ENCODE measurements at regions not wholly inside any gene's neighbourhood (a gene's known extent, or its start where the extent isn't known, plus 50 kb on each side); places are given as distances from the start of the nearest gene placed in this dataset.
"Not testable (repeated sequence)": the region's sequence is repeated elsewhere in the genome, so short reads cannot be mapped to it uniquely, and the experiment has no call there.

DNA sequence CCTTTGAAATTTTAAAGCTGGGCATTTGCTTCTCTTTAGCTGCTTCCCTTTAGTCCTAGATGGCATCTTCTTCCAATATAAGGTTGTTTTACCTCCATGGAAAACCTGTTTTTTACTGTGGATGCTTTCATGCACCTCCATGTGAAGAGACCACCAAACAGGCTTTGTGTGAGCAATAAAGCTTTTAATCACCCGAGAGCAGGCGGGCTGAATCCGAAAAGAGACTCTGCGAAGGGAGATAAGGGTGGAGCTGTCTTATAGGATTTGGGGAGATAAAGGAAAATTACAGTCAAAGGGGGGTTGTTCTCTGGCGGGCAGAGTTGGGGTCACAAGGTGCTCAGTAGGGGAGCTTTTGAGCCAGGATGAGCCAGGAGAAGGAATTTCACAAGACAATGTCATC, 1049.8 kb downstream of the PLOD2 start:
- not testable (repeated sequence) for H2BK5ac ChIP-seq (ENCODE audit: low read depth, low read length, poor library complexity); H3K18ac ChIP-seq (ENCODE audit: low read length); H4K8ac ChIP-seq (ENCODE audit: low read depth, low read length); H4K12ac ChIP-seq (ENCODE audit: low read depth, low read length); H3K9me3 ChIP-seq (ENCODE audit: insufficient read depth, low read depth, low read length); H3K4ac ChIP-seq (ENCODE audit: low read depth, low read length); H4K91ac ChIP-seq (ENCODE audit: low read depth, low read length); H2BK120ac ChIP-seq (ENCODE audit: insufficient read depth, low read length, poor library complexity); H2AFZ ChIP-seq (ENCODE audit: insufficient read depth, low read length, poor library complexity); DNase-seq; H3K27ac ChIP-seq (ENCODE audit: low read depth, low read length); H3K79me1 ChIP-seq (ENCODE audit: low read length); H3K27me3 ChIP-seq (ENCODE audit: insufficient read depth, low read length); H3K4me2 ChIP-seq (ENCODE audit: low read length); H3K4me3 ChIP-seq (ENCODE audit: low read depth, low read length); H3K79me2 ChIP-seq (ENCODE audit: control insufficient read depth, insufficient read depth, low read length, poor library complexity); H3K14ac ChIP-seq (ENCODE audit: low read length); H3K23ac ChIP-seq (ENCODE audit: low read length); H2AK5ac ChIP-seq (ENCODE audit: low read length); H3K36me3 ChIP-seq (ENCODE audit: control insufficient read depth in 1 of 2, insufficient read depth in 2 of 2, low read length in 2 of 2); H3K4me1 ChIP-seq (ENCODE audit: control insufficient read depth in 1 of 2, insufficient read depth in 2 of 2, low read length in 2 of 2); H3K9ac ChIP-seq (ENCODE audit: low read length); H2BK12ac ChIP-seq (ENCODE audit: low read length)
- no CpG with 5 or more reads among the region's 5 CpGs for WGBS (ENCODE audit: extremely low coverage, insufficient coverage, insufficient read length)

DNA sequence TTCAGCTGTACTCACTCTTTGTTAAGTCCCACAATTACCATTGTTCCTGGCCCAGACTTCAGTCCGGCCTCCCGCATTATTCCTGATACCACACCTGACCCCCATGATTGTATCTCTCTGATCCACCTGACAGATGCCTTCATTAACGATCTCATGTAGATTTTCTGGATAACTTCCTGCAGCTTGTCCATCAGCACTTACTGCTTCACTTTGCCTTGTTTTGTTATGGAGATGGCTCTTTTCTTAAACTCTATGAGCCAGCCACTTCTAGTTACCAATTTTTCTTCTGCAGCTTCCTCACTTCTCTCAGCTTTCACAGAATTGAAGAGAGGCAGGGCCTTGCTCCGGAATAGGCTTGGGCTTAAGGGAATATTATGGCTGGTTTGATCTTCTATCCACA, 1044.2 kb downstream of the PLOD2 start:
- no CpG with 5 or more reads among the region's 4 CpGs for WGBS (ENCODE audit: extremely low coverage, insufficient coverage, insufficient read length)
- no peak overlapping the region for H3K14ac ChIP-seq (ENCODE audit: low read length)
- H4K12ac ChIP-seq (ENCODE audit: low read depth, low read length): no peak overlapping the region
- no peaks in the 10 kb centered on the region for H3K27me3 ChIP-seq (ENCODE audit: insufficient read depth, low read length)
- no peak overlapping the region for H2BK120ac ChIP-seq (ENCODE audit: insufficient read depth, low read length, poor library complexity)
- no peak overlapping the region for H3K4me3 ChIP-seq (ENCODE audit: low read depth, low read length)
- H3K23ac ChIP-seq (ENCODE audit: low read length): no peak overlapping the region
- no peak overlapping the region for H4K91ac ChIP-seq (ENCODE audit: low read depth, low read length)
- no peak overlapping the region for H3K27ac ChIP-seq (ENCODE audit: low read depth, low read length)
- H3K4ac ChIP-seq (ENCODE audit: low read depth, low read length): no peak overlapping the region
- H3K36me3 ChIP-seq (ENCODE audit: control insufficient read depth in 1 of 2, insufficient read depth in 2 of 2, low read length in 2 of 2): no peaks in the 10 kb centered on the region
- no peak overlapping the region for H4K8ac ChIP-seq (ENCODE audit: low read depth, low read length)
- no peaks in the 10 kb centered on the region for H3K79me2 ChIP-seq (ENCODE audit: control insufficient read depth, insufficient read depth, low read length, poor library complexity)
- H3K4me1 ChIP-seq (ENCODE audit: control insufficient read depth in 1 of 2, insufficient read depth in 2 of 2, low read length in 2 of 2): no peaks in the 10 kb centered on the region
- H2BK12ac ChIP-seq (ENCODE audit: low read length): no peak overlapping the region
- H3K79me1 ChIP-seq (ENCODE audit: low read length): no peaks in the 10 kb centered on the region
- H2AFZ ChIP-seq (ENCODE audit: insufficient read depth, low read length, poor library complexity): no peak overlapping the region
- no peak for DNase-seq
- H3K4me2 ChIP-seq (ENCODE audit: low read length): no peak overlapping the region
- no peaks in the 10 kb centered on the region for H3K9me3 ChIP-seq (ENCODE audit: insufficient read depth, low read depth, low read length)
- H2BK5ac ChIP-seq (ENCODE audit: low read depth, low read length, poor library complexity): no peak overlapping the region
- no peak overlapping the region for H3K18ac ChIP-seq (ENCODE audit: low read length)
- no peak overlapping the region for H2AK5ac ChIP-seq (ENCODE audit: low read length)
- no peak overlapping the region for H3K9ac ChIP-seq (ENCODE audit: low read length)

DNA sequence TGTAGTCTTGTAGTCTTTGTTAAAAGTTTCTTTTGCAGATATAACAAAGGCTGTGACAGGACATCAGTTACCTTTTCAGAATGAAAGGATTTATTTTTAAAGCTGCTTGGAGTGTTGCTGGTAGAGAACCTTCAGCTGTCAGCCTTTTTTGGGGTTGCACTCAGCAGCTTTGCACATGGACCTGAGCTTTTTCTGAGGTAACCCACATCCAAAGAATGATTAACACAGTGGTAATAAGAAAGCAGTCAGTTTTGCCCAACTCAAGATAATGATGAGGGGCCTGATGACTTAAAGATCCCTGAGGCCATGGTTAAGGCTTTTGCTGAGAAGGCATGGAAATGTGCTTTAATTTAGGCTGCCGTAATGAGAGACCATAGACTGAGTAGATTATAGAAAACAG, 1042.7 kb downstream of the PLOD2 start:
- H3K4me1 ChIP-seq (ENCODE audit: control insufficient read depth in 1 of 2, insufficient read depth in 2 of 2, low read length in 2 of 2): no peaks in the 10 kb centered on the region
- H2BK12ac ChIP-seq (ENCODE audit: low read length): no peak overlapping the region
- H4K91ac ChIP-seq (ENCODE audit: low read depth, low read length): no peak overlapping the region
- H3K18ac ChIP-seq (ENCODE audit: low read length): no peak overlapping the region
- H3K4me3 ChIP-seq (ENCODE audit: low read depth, low read length): no peak overlapping the region
- H4K8ac ChIP-seq (ENCODE audit: low read depth, low read length): no peak overlapping the region
- H3K27ac ChIP-seq (ENCODE audit: low read depth, low read length): no peak overlapping the region
- no peak overlapping the region for H2BK5ac ChIP-seq (ENCODE audit: low read depth, low read length, poor library complexity)
- no CpG with 5 or more reads among the region's 1 CpG for WGBS (ENCODE audit: extremely low coverage, insufficient coverage, insufficient read length)
- no peaks in the 10 kb centered on the region for H3K79me2 ChIP-seq (ENCODE audit: control insufficient read depth, insufficient read depth, low read length, poor library complexity)
- H3K9me3 ChIP-seq (ENCODE audit: insufficient read depth, low read depth, low read length): no peaks in the 10 kb centered on the region
- no peak for DNase-seq
- H3K14ac ChIP-seq (ENCODE audit: low read length): no peak overlapping the region
- no peak overlapping the region for H3K4me2 ChIP-seq (ENCODE audit: low read length)
- no peak overlapping the region for H3K23ac ChIP-seq (ENCODE audit: low read length)
- H2BK120ac ChIP-seq (ENCODE audit: insufficient read depth, low read length, poor library complexity): no peak overlapping the region
- H4K12ac ChIP-seq (ENCODE audit: low read depth, low read length): no peak overlapping the region
- H2AK5ac ChIP-seq (ENCODE audit: low read length): no peak overlapping the region
- no peak overlapping the region for H2AFZ ChIP-seq (ENCODE audit: insufficient read depth, low read length, poor library complexity)
- no peaks in the 10 kb centered on the region for H3K27me3 ChIP-seq (ENCODE audit: insufficient read depth, low read length)
- H3K36me3 ChIP-seq (ENCODE audit: control insufficient read depth in 1 of 2, insufficient read depth in 2 of 2, low read length in 2 of 2): no peaks in the 10 kb centered on the region
- H3K9ac ChIP-seq (ENCODE audit: low read length): no peak overlapping the region
- no peaks in the 10 kb centered on the region for H3K79me1 ChIP-seq (ENCODE audit: low read length)
- no peak overlapping the region for H3K4ac ChIP-seq (ENCODE audit: low read depth, low read length)

DNA sequence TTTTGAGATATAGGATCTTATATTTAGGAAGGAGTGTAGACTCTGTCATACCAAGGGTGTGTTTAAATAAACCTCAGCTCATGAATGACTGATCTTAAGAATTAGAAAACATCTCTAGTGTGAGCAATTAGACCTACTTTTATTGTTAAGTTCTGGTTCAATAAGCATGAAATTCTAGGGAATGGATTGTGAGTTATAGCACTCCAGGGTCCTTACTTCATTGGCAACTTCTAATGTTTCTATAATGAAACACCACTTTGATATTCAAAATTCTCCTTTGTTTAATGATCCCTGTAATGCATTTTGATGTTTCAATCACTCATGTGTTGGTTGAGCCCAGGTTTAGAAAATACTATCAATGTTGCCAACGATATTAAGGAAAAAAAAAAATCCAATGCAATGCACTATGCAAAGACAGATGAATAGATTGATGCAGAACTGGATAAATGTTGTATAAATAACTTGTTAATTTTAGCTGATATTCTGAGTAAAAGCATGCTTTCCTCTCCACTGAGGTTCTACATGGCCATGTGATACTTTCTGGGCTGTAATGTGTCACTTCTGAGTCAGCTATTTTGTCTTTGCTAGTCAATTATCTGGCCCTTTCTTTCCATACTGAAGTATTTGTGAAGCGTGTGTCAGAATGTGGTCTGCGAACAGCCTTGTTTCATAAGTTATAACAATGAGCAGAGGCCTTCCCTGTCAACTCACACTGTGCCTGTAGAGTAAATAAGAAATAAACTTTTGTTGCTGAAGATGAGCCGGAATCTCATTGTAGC, 1035.9 kb downstream of the PLOD2 start:
- WGBS (ENCODE audit: extremely low coverage, insufficient coverage, insufficient read length): no CpG with 5 or more reads among the region's 4 CpGs
- no peak overlapping the region for H4K8ac ChIP-seq (ENCODE audit: low read depth, low read length)
- H3K4me1 ChIP-seq (ENCODE audit: control insufficient read depth in 1 of 2, insufficient read depth in 2 of 2, low read length in 2 of 2): no peaks in the 10 kb centered on the region

More for the DNA sequence above, 1035.9 kb downstream of the PLOD2 start:
- H3K14ac ChIP-seq (ENCODE audit: low read length): no peak overlapping the region
- H2BK5ac ChIP-seq (ENCODE audit: low read depth, low read length, poor library complexity): no peak overlapping the region
- H3K4ac ChIP-seq (ENCODE audit: low read depth, low read length): no peak overlapping the region
- no peaks in the 10 kb centered on the region for H3K27me3 ChIP-seq (ENCODE audit: insufficient read depth, low read length)
- H3K9me3 ChIP-seq (ENCODE audit: insufficient read depth, low read depth, low read length): no peaks in the 10 kb centered on the region
- H3K23ac ChIP-seq (ENCODE audit: low read length): no peak overlapping the region
- H3K79me1 ChIP-seq (ENCODE audit: low read length): no peaks in the 10 kb centered on the region
- H2AK5ac ChIP-seq (ENCODE audit: low read length): no peak overlapping the region
- no peak overlapping the region for H2AFZ ChIP-seq (ENCODE audit: insufficient read depth, low read length, poor library complexity)
- no peak overlapping the region for H3K27ac ChIP-seq (ENCODE audit: low read depth, low read length)
- no peaks in the 10 kb centered on the region for H3K36me3 ChIP-seq (ENCODE audit: control insufficient read depth in 1 of 2, insufficient read depth in 2 of 2, low read length in 2 of 2)
- no peak overlapping the region for H2BK12ac ChIP-seq (ENCODE audit: low read length)
- no peak for DNase-seq
- no peak overlapping the region for H4K12ac ChIP-seq (ENCODE audit: low read depth, low read length)
- H3K4me3 ChIP-seq (ENCODE audit: low read depth, low read length): no peak overlapping the region
- H3K9ac ChIP-seq (ENCODE audit: low read length): no peak overlapping the region
- H3K18ac ChIP-seq (ENCODE audit: low read length): no peak overlapping the region
- H3K79me2 ChIP-seq (ENCODE audit: control insufficient read depth, insufficient read depth, low read length, poor library complexity): no peaks in the 10 kb centered on the region
- no peak overlapping the region for H3K4me2 ChIP-seq (ENCODE audit: low read length)
- H4K91ac ChIP-seq (ENCODE audit: low read depth, low read length): no peak overlapping the region
- no peak overlapping the region for H2BK120ac ChIP-seq (ENCODE audit: insufficient read depth, low read length, poor library complexity)
